ENCODE measurements at regions not wholly inside any gene's neighbourhood (a gene's known extent, or its start where the extent isn't known, plus 50 kb on each side); places are given as distances from the start of the nearest gene placed in this dataset.

GRCh38 chr11:11056749-11057471 lies 199.1 kb upstream of the ZBED5 start:
- Mint-ChIP-seq H3K27me3 (peaks cover 5% of the 10 kb centered on the region), H3K4me1 (no peaks in the 10 kb centered on the region), H3K36me3 (ENCODE audit: low read depth) (no peaks in the 10 kb centered on the region), H3K27ac (no peak overlapping the region), H3K9me3 (peaks cover 3% of the 10 kb centered on the region), H3K4me3 (no peak overlapping the region)
- POLR2A ChIA-PET, result no interaction called here
- DNase-seq, result no peak
- CTCF ChIA-PET, result interaction anchor here (1.3 kb wide), 1 partner anchor 123 kb away, joined by 4 read pairs; no protein-coding TSS in a partner anchor

GRCh38 chr11:11056316-11056715 lies 198.5 kb upstream of the ZBED5 start:
- Mint-ChIP-seq H3K27ac (no peak overlapping the region), H3K27me3 (peaks cover 5% of the 10 kb centered on the region), H3K36me3 (ENCODE audit: low read depth) (no peaks in the 10 kb centered on the region), H3K4me1 (no peaks in the 10 kb centered on the region), H3K9me3 (peaks cover 3% of the 10 kb centered on the region), H3K4me3 (no peak overlapping the region)
- CTCF ChIA-PET, result interaction anchor here (0.6 to 1.3 kb wide), 2 partner anchors 123 to 599 kb away, joined by 4 read pairs; no protein-coding TSS in a partner anchor
- no peak for DNase-seq
- POLR2A ChIA-PET, result no interaction called here

- CTCF ChIA-PET, result interaction anchor here (0.6 to 1.3 kb wide), 2 partner anchors 110 to 167 kb away, joined by 3 read pairs; no protein-coding TSS in a partner anchor
- no peaks in the 10 kb centered on the region for H3K27me3 Mint-ChIP-seq
- no peak overlapping the region for H3K4me3 Mint-ChIP-seq
- no peaks in the 10 kb centered on the region for H3K36me3 Mint-ChIP-seq (ENCODE audit: low read depth)
- no peaks in the 10 kb centered on the region for H3K9me3 Mint-ChIP-seq
- POLR2A ChIA-PET, result no interaction called here
- no peak for DNase-seq
- H3K4me1 Mint-ChIP-seq, result no peaks in the 10 kb centered on the region
- H3K27ac Mint-ChIP-seq, result no peak overlapping the region
Measured at GRCh38 chr11:11047851-11048610, 190.2 kb upstream of the ZBED5 start.

GRCh38 chr11:11046781-11047180 lies 188.9 kb upstream of the ZBED5 start:
- ChIA-PET POLR2A (no interaction called here), CTCF (no interaction called here)
- Mint-ChIP-seq H3K36me3 (ENCODE audit: low read depth) (no peaks in the 10 kb centered on the region), H3K4me3 (no peak overlapping the region), H3K9me3 (no peaks in the 10 kb centered on the region), H3K27me3 (no peaks in the 10 kb centered on the region), H3K4me1 (no peaks in the 10 kb centered on the region), H3K27ac (no peak overlapping the region)
- no peak for DNase-seq

- no peaks in the 10 kb centered on the region for H3K36me3 Mint-ChIP-seq (ENCODE audit: low read depth)
- H3K27ac Mint-ChIP-seq, result no peak overlapping the region
- no peak for DNase-seq
- H3K4me3 Mint-ChIP-seq, result no peak overlapping the region
- H3K9me3 Mint-ChIP-seq, result no peaks in the 10 kb centered on the region
- no peaks in the 10 kb centered on the region for H3K4me1 Mint-ChIP-seq
- POLR2A ChIA-PET, result no interaction called here
- CTCF ChIA-PET, result no interaction called here
- H3K27me3 Mint-ChIP-seq, result no peaks in the 10 kb centered on the region
Measured at GRCh38 chr11:11045156-11045930, 187.5 kb upstream of the ZBED5 start.

- no peak for DNase-seq
- Mint-ChIP-seq H3K4me1 (no peaks in the 10 kb centered on the region), H3K4me3 (no peak overlapping the region), H3K36me3 (ENCODE audit: low read depth) (no peaks in the 10 kb centered on the region), H3K27ac (no peak overlapping the region), H3K9me3 (no peaks in the 10 kb centered on the region), H3K27me3 (no peaks in the 10 kb centered on the region)
- POLR2A ChIA-PET, result no interaction called here
- CTCF ChIA-PET, result no interaction called here
Measured at GRCh38 chr11:11044137-11044855, 186.4 kb upstream of the ZBED5 start.

GRCh38 chr11:11043721-11044120 lies 185.9 kb upstream of the ZBED5 start:
- no peaks in the 10 kb centered on the region for H3K36me3 Mint-ChIP-seq (ENCODE audit: low read depth)
- H3K27me3 Mint-ChIP-seq, result no peaks in the 10 kb centered on the region
- H3K27ac Mint-ChIP-seq, result no peak overlapping the region
- no peak overlapping the region for H3K4me3 Mint-ChIP-seq
- no peaks in the 10 kb centered on the region for H3K9me3 Mint-ChIP-seq
- no peak for DNase-seq
- POLR2A ChIA-PET, result no interaction called here
- H3K4me1 Mint-ChIP-seq, result no peaks in the 10 kb centered on the region
- CTCF ChIA-PET, result no interaction called here

- Mint-ChIP-seq H3K9me3 (no peaks in the 10 kb centered on the region), H3K4me1 (no peaks in the 10 kb centered on the region), H3K4me3 (no peak overlapping the region), H3K36me3 (ENCODE audit: low read depth) (no peaks in the 10 kb centered on the region), H3K27me3 (peaks cover 4% of the 10 kb centered on the region), H3K27ac (no peak overlapping the region)
- ChIA-PET POLR2A (no interaction called here), CTCF (interaction anchor here (5.4 kb wide), 1 partner anchor 12 kb away, joined by 38 read pairs; no protein-coding TSS in a partner anchor)
- no peak for DNase-seq
Measured at GRCh38 chr11:11039208-11039965, 181.5 kb upstream of the ZBED5 start.

- Mint-ChIP-seq H3K9me3 (no peaks in the 10 kb centered on the region), H3K27me3 (peaks cover 7% of the 10 kb centered on the region), H3K4me1 (no peaks in the 10 kb centered on the region), H3K36me3 (ENCODE audit: low read depth) (no peaks in the 10 kb centered on the region), H3K4me3 (no peak overlapping the region), H3K27ac (no peak overlapping the region)
- CTCF ChIA-PET, result interaction anchor here (1.6 to 5.4 kb wide), 4 partner anchors 12 to 749 kb away, joined by 7 to 38 read pairs (median 18); no protein-coding TSS in a partner anchor
- POLR2A ChIA-PET, result no interaction called here
- no peak for DNase-seq
Measured at GRCh38 chr11:11038782-11039181, 180.9 kb upstream of the ZBED5 start.

GRCh38 chr11:11038352-11038751 lies 180.5 kb upstream of the ZBED5 start:
- DNase-seq, result no peak
- H3K4me3 Mint-ChIP-seq, result no peak overlapping the region
- peaks cover 9% of the 10 kb centered on the region for H3K27me3 Mint-ChIP-seq
- CTCF ChIA-PET, result interaction anchor here (1.6 to 5.4 kb wide), 4 partner anchors 11 to 749 kb away, joined by 7 to 38 read pairs (median 18); no protein-coding TSS in a partner anchor
- no peak overlapping the region for H3K27ac Mint-ChIP-seq
- POLR2A ChIA-PET, result no interaction called here
- no peaks in the 10 kb centered on the region for H3K36me3 Mint-ChIP-seq (ENCODE audit: low read depth)
- no peaks in the 10 kb centered on the region for H3K4me1 Mint-ChIP-seq
- no peaks in the 10 kb centered on the region for H3K9me3 Mint-ChIP-seq

- no peaks in the 10 kb centered on the region for H3K36me3 Mint-ChIP-seq (ENCODE audit: low read depth)
- H3K4me1 Mint-ChIP-seq, result no peaks in the 10 kb centered on the region
- ChIA-PET POLR2A (no interaction called here), CTCF (interaction anchor here (0.6 to 5.4 kb wide), 9 partner anchors 10 to 1043 kb away, joined by 3 to 38 read pairs (median 8); no protein-coding TSS in a partner anchor)
- H3K4me3 Mint-ChIP-seq, result no peak overlapping the region
- H3K27me3 Mint-ChIP-seq, result peaks cover 10% of the 10 kb centered on the region
- no peaks in the 10 kb centered on the region for H3K9me3 Mint-ChIP-seq
- peak; percentile 30 for DNase-seq
- no peak overlapping the region for H3K27ac Mint-ChIP-seq
Measured at GRCh38 chr11:11036848-11037732, 179.2 kb upstream of the ZBED5 start.

All from activated CD4-positive, alpha-beta memory T cell treated with anti-CD3 and anti-CD28 coated beads, Interleukin-2, amount 10 ng/mL, durations not matched to agents 7 days and 5 days (primary cell).